ENCODE measurements at regions not wholly inside any gene's neighbourhood (a gene's known extent, or its start where the extent isn't known, plus 50 kb on each side); places are given as distances from the start of the nearest gene placed in this dataset.

- peak in 4 of 6 donors; percentile 8 to 85 (median 42) for DNase-seq (ENCODE audit: low read depth in 4 of 6, low spot score in 6 of 6)
- Histone ChIP-seq H3K27ac (ENCODE audit: low read depth, low read length) (no peak overlapping the region), H3K27me3 (ENCODE audit: control insufficient read depth, insufficient read depth, low read length) (no peaks in the 10 kb centered on the region), H3K9me3 (ENCODE audit: control insufficient read depth, insufficient read depth, low read length) (peaks cover 1% of the 10 kb centered on the region), H3K4me3 (ENCODE audit: low read depth, low read length) (no peak overlapping the region), H3K36me3 (ENCODE audit: control insufficient read depth, insufficient read depth, low read length) (no peaks in the 10 kb centered on the region), H3K4me1 (ENCODE audit: control insufficient read depth, insufficient read depth, low read length) (no peaks in the 10 kb centered on the region)
Measured at GRCh38 chr14:28102001-28102400, 664.6 kb upstream of the FOXG1 start.

GRCh38 chr14:28102814-28103213 is 663.8 kb upstream of the FOXG1 start:
- Histone ChIP-seq H3K27ac (ENCODE audit: low read depth, low read length) (no peak overlapping the region), H3K9me3 (ENCODE audit: control insufficient read depth, insufficient read depth, low read length) (peaks cover 1% of the 10 kb centered on the region), H3K4me1 (ENCODE audit: control insufficient read depth, insufficient read depth, low read length) (no peaks in the 10 kb centered on the region), H3K36me3 (ENCODE audit: control insufficient read depth, insufficient read depth, low read length) (no peaks in the 10 kb centered on the region), H3K27me3 (ENCODE audit: control insufficient read depth, insufficient read depth, low read length) (no peaks in the 10 kb centered on the region), H3K4me3 (ENCODE audit: low read depth, low read length) (no peak overlapping the region)
- DNase-seq (ENCODE audit: low read depth in 4 of 6, low spot score in 6 of 6), result no peak
- WGBS (ENCODE audit: insufficient coverage), result 70% methylated on average over 2 of the region's 3 CpGs

DNA sequence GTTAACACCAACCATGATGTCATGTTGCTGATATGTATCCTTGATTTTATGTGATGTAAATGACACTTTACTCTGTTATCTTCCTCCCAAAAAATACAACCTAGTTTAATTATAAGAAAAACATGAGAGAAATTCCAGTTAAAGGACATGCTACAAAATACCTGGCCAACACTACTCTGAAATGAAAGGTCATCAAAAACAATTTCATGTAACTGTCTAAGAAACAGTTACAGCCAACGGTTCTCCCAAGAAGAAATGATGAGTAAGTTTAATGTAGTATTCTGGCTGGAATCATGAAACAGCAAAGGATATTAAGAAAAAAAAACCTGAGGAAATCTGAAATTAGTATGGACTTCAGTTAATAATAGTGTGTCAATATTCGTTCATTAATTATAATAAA is 653.3 kb upstream of the FOXG1 start:
- Histone ChIP-seq H3K9me3 (ENCODE audit: control insufficient read depth, insufficient read depth, low read length) (no peaks in the 10 kb centered on the region), H3K36me3 (ENCODE audit: control insufficient read depth, insufficient read depth, low read length) (no peaks in the 10 kb centered on the region), H3K4me1 (ENCODE audit: control insufficient read depth, insufficient read depth, low read length) (no peaks in the 10 kb centered on the region), H3K27me3 (ENCODE audit: control insufficient read depth, insufficient read depth, low read length) (no peaks in the 10 kb centered on the region), H3K27ac (ENCODE audit: low read depth, low read length) (no peak overlapping the region), H3K4me3 (ENCODE audit: low read depth, low read length) (no peak overlapping the region)
- WGBS (ENCODE audit: insufficient coverage), result no CpG with 5 or more reads among the region's 2 CpGs
- DNase-seq (ENCODE audit: low read depth in 4 of 6, low spot score in 6 of 6), result no peak

DNA sequence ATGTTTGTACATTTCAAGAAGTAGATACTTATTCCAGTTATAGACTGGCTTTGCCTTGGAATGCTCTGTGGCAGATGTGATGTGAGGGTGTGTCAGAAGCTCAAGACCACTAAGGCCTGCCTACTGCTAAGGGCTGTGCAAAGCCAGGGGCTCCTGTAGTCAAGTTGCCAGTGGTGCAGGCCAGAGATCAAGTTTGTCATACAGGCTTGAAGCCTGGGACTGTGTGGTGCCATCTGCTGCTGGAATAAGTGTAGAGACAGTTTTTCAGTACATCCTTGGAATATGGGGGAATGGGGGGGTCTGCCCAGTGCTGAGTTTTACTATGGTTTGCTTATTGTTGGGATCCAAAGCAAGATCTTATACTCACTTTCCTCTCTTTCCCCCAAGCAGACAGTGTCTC is 649.9 kb upstream of the FOXG1 start:
- no peak for DNase-seq (ENCODE audit: low read depth in 4 of 6, low spot score in 6 of 6)
- Histone ChIP-seq H3K9me3 (ENCODE audit: control insufficient read depth, insufficient read depth, low read length) (no peaks in the 10 kb centered on the region), H3K36me3 (ENCODE audit: control insufficient read depth, insufficient read depth, low read length) (no peaks in the 10 kb centered on the region), H3K27me3 (ENCODE audit: control insufficient read depth, insufficient read depth, low read length) (no peaks in the 10 kb centered on the region), H3K4me3 (ENCODE audit: low read depth, low read length) (no peak overlapping the region), H3K27ac (ENCODE audit: low read depth, low read length) (no peak overlapping the region), H3K4me1 (ENCODE audit: control insufficient read depth, insufficient read depth, low read length) (no peaks in the 10 kb centered on the region)

- H3K4me3 ChIP-seq (ENCODE audit: low read depth, low read length), result no peak overlapping the region
- DNase-seq (ENCODE audit: low read depth in 4 of 6, low spot score in 6 of 6), result no peak
- no peaks in the 10 kb centered on the region for H3K36me3 ChIP-seq (ENCODE audit: control insufficient read depth, insufficient read depth, low read length)
- no peaks in the 10 kb centered on the region for H3K9me3 ChIP-seq (ENCODE audit: control insufficient read depth, insufficient read depth, low read length)
- WGBS (ENCODE audit: insufficient coverage), result no CpG with 5 or more reads among the region's 2 CpGs
- H3K27ac ChIP-seq (ENCODE audit: low read depth, low read length), result no peak overlapping the region
- no peaks in the 10 kb centered on the region for H3K27me3 ChIP-seq (ENCODE audit: control insufficient read depth, insufficient read depth, low read length)
- H3K4me1 ChIP-seq (ENCODE audit: control insufficient read depth, insufficient read depth, low read length), result no peaks in the 10 kb centered on the region
Measured at GRCh38 chr14:28119849-28120248, 646.7 kb upstream of the FOXG1 start.

DNA sequence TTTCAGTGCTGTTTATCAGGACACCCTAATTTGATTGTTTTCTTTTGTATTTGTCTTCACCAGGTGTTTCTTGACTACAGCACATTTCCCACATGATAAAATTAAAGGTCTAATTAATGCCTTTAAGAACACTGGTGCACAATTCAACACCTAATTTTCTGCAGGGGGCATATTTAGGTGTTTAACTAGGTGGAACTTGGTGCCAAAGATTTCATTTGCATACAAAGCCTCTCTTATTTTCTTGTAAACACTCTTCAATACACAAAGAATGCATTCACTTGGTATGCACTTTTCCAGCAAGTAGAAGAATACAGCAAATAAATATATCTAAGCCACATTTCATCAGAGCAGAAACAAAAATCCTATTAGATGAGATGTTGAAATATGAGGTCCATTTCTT is 646.2 kb upstream of the FOXG1 start:
- Histone ChIP-seq H3K9me3 (ENCODE audit: control insufficient read depth, insufficient read depth, low read length) (no peaks in the 10 kb centered on the region), H3K4me1 (ENCODE audit: control insufficient read depth, insufficient read depth, low read length) (no peaks in the 10 kb centered on the region), H3K36me3 (ENCODE audit: control insufficient read depth, insufficient read depth, low read length) (no peaks in the 10 kb centered on the region), H3K4me3 (ENCODE audit: low read depth, low read length) (no peak overlapping the region), H3K27ac (ENCODE audit: low read depth, low read length) (no peak overlapping the region), H3K27me3 (ENCODE audit: control insufficient read depth, insufficient read depth, low read length) (no peaks in the 10 kb centered on the region)
- DNase-seq (ENCODE audit: low read depth in 4 of 6, low spot score in 6 of 6), result peak in 1 of 6 donors; percentile 72

DNA sequence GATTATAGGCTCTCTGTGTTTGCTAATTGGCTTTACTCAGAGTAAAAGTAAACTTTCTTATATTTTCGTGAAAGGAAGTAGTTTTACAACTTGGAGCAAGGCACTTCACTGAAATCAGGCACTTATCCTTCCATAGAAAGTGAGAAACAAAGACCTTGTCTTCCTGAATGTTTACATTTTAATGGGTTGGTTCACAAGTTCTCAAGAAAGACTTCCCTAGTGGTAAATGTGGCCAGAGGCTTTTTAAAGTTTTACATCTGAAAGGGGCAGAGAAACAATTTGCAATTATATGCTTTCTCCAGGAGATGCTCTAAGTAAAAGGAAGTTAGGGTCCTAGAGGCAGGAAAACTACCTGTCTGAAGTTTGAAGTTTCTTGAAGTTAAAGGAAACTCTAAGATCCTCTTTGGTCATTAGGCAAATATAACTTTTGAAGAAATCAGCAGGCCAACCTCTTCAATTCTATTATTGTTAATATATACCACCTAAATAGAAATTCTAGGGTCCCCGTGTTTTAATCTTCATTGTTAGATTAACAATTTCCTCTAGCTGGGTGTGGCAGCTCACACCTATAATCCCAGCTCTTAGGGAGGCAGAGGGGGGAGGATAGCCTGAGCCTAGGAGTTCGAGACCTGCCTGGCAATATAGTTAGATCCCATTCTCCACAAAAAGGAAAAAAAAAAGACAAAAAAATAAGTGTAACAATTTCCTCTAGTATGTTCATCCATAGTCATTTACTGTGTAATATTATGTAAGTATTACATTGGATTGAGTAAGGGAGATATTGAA is 644.9 kb upstream of the FOXG1 start:
- Histone ChIP-seq H3K4me1 (ENCODE audit: control insufficient read depth, insufficient read depth, low read length) (no peaks in the 10 kb centered on the region), H3K27ac (ENCODE audit: low read depth, low read length) (no peak overlapping the region), H3K4me3 (ENCODE audit: low read depth, low read length) (no peak overlapping the region), H3K9me3 (ENCODE audit: control insufficient read depth, insufficient read depth, low read length) (no peaks in the 10 kb centered on the region), H3K36me3 (ENCODE audit: control insufficient read depth, insufficient read depth, low read length) (no peaks in the 10 kb centered on the region), H3K27me3 (ENCODE audit: control insufficient read depth, insufficient read depth, low read length) (no peaks in the 10 kb centered on the region)
- WGBS (ENCODE audit: insufficient coverage), result no CpG with 5 or more reads among the region's 3 CpGs
- peak in 1 of 6 donors; percentile 8 for DNase-seq (ENCODE audit: low read depth in 4 of 6, low spot score in 6 of 6)

- H3K4me1 ChIP-seq (ENCODE audit: control insufficient read depth, insufficient read depth, low read length), result no peaks in the 10 kb centered on the region
- 100% methylated on average over 1 of the region's 7 CpGs for WGBS (ENCODE audit: insufficient coverage)
- H3K27ac ChIP-seq (ENCODE audit: low read depth, low read length), result no peak overlapping the region
- H3K36me3 ChIP-seq (ENCODE audit: control insufficient read depth, insufficient read depth, low read length), result no peaks in the 10 kb centered on the region
- DNase-seq (ENCODE audit: low read depth in 4 of 6, low spot score in 6 of 6), result peak in 1 of 6 donors; percentile 81
- H3K4me3 ChIP-seq (ENCODE audit: low read depth, low read length), result no peak overlapping the region
- no peaks in the 10 kb centered on the region for H3K27me3 ChIP-seq (ENCODE audit: control insufficient read depth, insufficient read depth, low read length)
- no peaks in the 10 kb centered on the region for H3K9me3 ChIP-seq (ENCODE audit: control insufficient read depth, insufficient read depth, low read length)
Measured at GRCh38 chr14:28130610-28131284, 635.8 kb upstream of the FOXG1 start.

DNA sequence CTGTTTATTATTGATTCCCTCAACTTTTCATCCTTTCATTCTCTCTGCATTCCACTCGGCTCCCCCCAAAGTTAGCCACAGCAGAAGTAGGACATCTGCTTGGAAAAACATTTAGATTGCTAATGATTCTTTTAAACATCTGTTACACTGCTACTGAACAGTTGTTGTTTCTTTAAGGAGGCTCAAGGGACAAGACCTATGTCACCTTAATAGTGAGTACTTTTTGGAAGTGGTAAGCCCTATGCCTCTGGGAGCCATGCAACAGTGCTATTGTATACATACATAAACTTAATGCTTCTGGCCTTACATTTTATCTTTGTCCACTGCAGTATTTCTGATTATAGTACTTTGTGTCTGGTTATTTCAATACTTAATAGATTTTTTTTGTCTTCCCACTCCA is 628.2 kb upstream of the FOXG1 start:
- no peaks in the 10 kb centered on the region for H3K9me3 ChIP-seq (ENCODE audit: control insufficient read depth, insufficient read depth, low read length)
- DNase-seq (ENCODE audit: low read depth in 4 of 6, low spot score in 6 of 6), result peak in 1 of 6 donors; percentile 73
- no peak overlapping the region for H3K27ac ChIP-seq (ENCODE audit: low read depth, low read length)
- WGBS (ENCODE audit: insufficient coverage), result no CpG with 5 or more reads among the region's 1 CpG
- H3K27me3 ChIP-seq (ENCODE audit: control insufficient read depth, insufficient read depth, low read length), result no peaks in the 10 kb centered on the region
- no peaks in the 10 kb centered on the region for H3K36me3 ChIP-seq (ENCODE audit: control insufficient read depth, insufficient read depth, low read length)
- no peaks in the 10 kb centered on the region for H3K4me1 ChIP-seq (ENCODE audit: control insufficient read depth, insufficient read depth, low read length)
- no peak overlapping the region for H3K4me3 ChIP-seq (ENCODE audit: low read depth, low read length)

- Histone ChIP-seq H3K9me3 (ENCODE audit: control insufficient read depth, insufficient read depth, low read length) (no peaks in the 10 kb centered on the region), H3K27ac (ENCODE audit: low read depth, low read length) (no peak overlapping the region), H3K4me3 (ENCODE audit: low read depth, low read length) (no peak overlapping the region), H3K27me3 (ENCODE audit: control insufficient read depth, insufficient read depth, low read length) (no peaks in the 10 kb centered on the region), H3K36me3 (ENCODE audit: control insufficient read depth, insufficient read depth, low read length) (no peaks in the 10 kb centered on the region), H3K4me1 (ENCODE audit: control insufficient read depth, insufficient read depth, low read length) (peaks cover 2% of the 10 kb centered on the region)
- WGBS (ENCODE audit: insufficient coverage), result 100% methylated on average over 2 of the region's 2 CpGs
- DNase-seq (ENCODE audit: low read depth in 4 of 6, low spot score in 6 of 6), result no peak
Measured at GRCh38 chr14:28141662-28142061, 624.9 kb upstream of the FOXG1 start.

Measured in spinal cord (tissue), 9 donors.